ENCODE measurements at regions not wholly inside any gene's neighbourhood (a gene's known extent, or its start where the extent isn't known, plus 50 kb on each side); places are given as distances from the start of the nearest gene placed in this dataset.

GRCh38 chr3:135621184-135621920 is 344.2 kb upstream of the PPP2R3A start:
- WGBS, 2 donors: 72 to 77% methylated on average over 3 of the region's 3 CpGs
- TF ChIP-seq CTCF (IDR thresholded peaks at IDR 0.05): no peak
- TF ChIP-seq POLR2A (IDR thresholded peaks at IDR 0.05): no peak
- DNase-seq: no peak

GRCh38 chr3:135622215-135622614 is 343.3 kb upstream of the PPP2R3A start:
- intact Hi-C loops (cut with DNase I): no loop called here
- DNase-seq: no peak
- TF ChIP-seq CTCF (IDR thresholded peaks at IDR 0.05) (no peak), POLR2A (IDR thresholded peaks at IDR 0.05) (no peak)
- Histone ChIP-seq H3K27ac (peak overlapping the region; percentile 20 to 70 (median 20)), H3K27me3 (no peaks in the 10 kb centered on the region), H3K9me3 (no peaks in the 10 kb centered on the region), H3K36me3 (no peaks in the 10 kb centered on the region), H3K4me1 (peaks cover 32 to 40% of the 10 kb centered on the region in 2 donors), H3K4me3 (replicated peaks in 1 of 3) (no peak overlapping the region)
- WGBS, 2 donors: 88 to 95% methylated on average over 2 of the region's 2 CpGs

More at GRCh38 chr3:135621184-135621920, 344.2 kb upstream of the PPP2R3A start:
- Histone ChIP-seq H3K27ac (no peak overlapping the region), H3K4me1 (peaks cover 32 to 40% of the 10 kb centered on the region in 2 donors), H3K4me3 (replicated peaks in 1 of 3) (no peak overlapping the region), H3K27me3 (no peaks in the 10 kb centered on the region), H3K36me3 (no peaks in the 10 kb centered on the region), H3K9me3 (no peaks in the 10 kb centered on the region)
- intact Hi-C loops (cut with DNase I): no loop called here

- peak overlapping the region; percentile 20 to 70 (median 63) for H3K27ac ChIP-seq
- H3K27me3 ChIP-seq: no peaks in the 10 kb centered on the region
- H3K36me3 ChIP-seq: no peaks in the 10 kb centered on the region
- intact Hi-C loops (cut with DNase I): no loop called here
- no peak overlapping the region for H3K4me3 ChIP-seq (replicated peaks in 1 of 3)
- peaks cover 32 to 40% of the 10 kb centered on the region in 2 donors for H3K4me1 ChIP-seq
- TF ChIP-seq POLR2A (IDR thresholded peaks at IDR 0.05): no peak
- no peak for TF ChIP-seq CTCF (IDR thresholded peaks at IDR 0.05)
- H3K9me3 ChIP-seq: no peaks in the 10 kb centered on the region
- no peak for DNase-seq
Observed at GRCh38 chr3:135622656-135623055, 342.9 kb upstream of the PPP2R3A start.

GRCh38 chr3:135623558-135623957 is 342.0 kb upstream of the PPP2R3A start:
- no peaks in the 10 kb centered on the region for H3K9me3 ChIP-seq
- no peaks in the 10 kb centered on the region for H3K27me3 ChIP-seq
- 25 to 29% methylated on average over 2 of the region's 2 CpGs for WGBS, 2 donors
- DNase-seq: peak; percentile 83 to 86
- intact Hi-C loops (cut with DNase I): no loop called here
- H3K36me3 ChIP-seq: no peaks in the 10 kb centered on the region
- peak overlapping the region; percentile 20 to 70 (median 63) for H3K27ac ChIP-seq
- H3K4me1 ChIP-seq: peaks cover 32 to 40% of the 10 kb centered on the region in 2 donors
- no peak overlapping the region for H3K4me3 ChIP-seq (replicated peaks in 1 of 3)
- TF ChIP-seq CTCF (IDR thresholded peaks at IDR 0.05): no peak
- peak in 1 of 2 donors; percentile 52 for TF ChIP-seq POLR2A (IDR thresholded peaks at IDR 0.05)

GRCh38 chr3:135627057-135627456 is 338.5 kb upstream of the PPP2R3A start:
- no peaks in the 10 kb centered on the region for H3K36me3 ChIP-seq
- no peak for DNase-seq
- WGBS, 2 donors: 79 to 86% methylated on average over 4 of the region's 4 CpGs
- H3K27me3 ChIP-seq: no peaks in the 10 kb centered on the region
- H3K4me3 ChIP-seq (replicated peaks in 1 of 3): no peak overlapping the region
- TF ChIP-seq CTCF (IDR thresholded peaks at IDR 0.05) (no peak), POLR2A (IDR thresholded peaks at IDR 0.05) (no peak)
- H3K9me3 ChIP-seq: no peaks in the 10 kb centered on the region
- H3K27ac ChIP-seq: no peak overlapping the region
- intact Hi-C loops (cut with DNase I): no loop called here
- H3K4me1 ChIP-seq: peaks cover 27 to 31% of the 10 kb centered on the region in 2 donors
